ENCODE measurements at regions not wholly inside any gene's neighbourhood (a gene's known extent, or its start where the extent isn't known, plus 50 kb on each side); places are given as distances from the start of the nearest gene placed in this dataset.

DNA sequence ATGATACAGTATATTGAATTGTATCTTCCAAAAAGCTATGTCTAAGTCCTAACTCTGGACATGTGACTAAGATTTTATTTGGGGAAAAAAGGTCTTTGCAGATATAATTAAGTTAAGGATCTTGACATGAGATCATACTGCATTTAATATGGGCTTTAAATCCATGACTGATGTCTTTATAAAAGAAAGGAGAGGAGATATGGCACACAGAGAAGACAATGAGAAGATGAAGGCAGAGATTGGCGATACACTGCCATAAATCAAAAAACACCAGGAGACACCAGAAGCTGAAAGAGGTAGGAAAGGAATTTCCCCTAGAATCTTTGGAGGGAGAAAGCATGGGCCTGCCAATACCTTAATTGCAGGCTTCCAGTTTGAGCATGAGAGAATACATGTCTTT lies 1450.2 kb downstream of the HACE1 start:
- Histone ChIP-seq H3K27me3 (no peaks in the 10 kb centered on the region), H3K4me3 (no peak overlapping the region), H3K27ac (no peak overlapping the region), H3K4me1 (no peaks in the 10 kb centered on the region), H3K36me3 (no peaks in the 10 kb centered on the region), H3K9me3 (no peaks in the 10 kb centered on the region)
- ATAC-seq: no peak
- TF ChIP-seq, protein P1, sequence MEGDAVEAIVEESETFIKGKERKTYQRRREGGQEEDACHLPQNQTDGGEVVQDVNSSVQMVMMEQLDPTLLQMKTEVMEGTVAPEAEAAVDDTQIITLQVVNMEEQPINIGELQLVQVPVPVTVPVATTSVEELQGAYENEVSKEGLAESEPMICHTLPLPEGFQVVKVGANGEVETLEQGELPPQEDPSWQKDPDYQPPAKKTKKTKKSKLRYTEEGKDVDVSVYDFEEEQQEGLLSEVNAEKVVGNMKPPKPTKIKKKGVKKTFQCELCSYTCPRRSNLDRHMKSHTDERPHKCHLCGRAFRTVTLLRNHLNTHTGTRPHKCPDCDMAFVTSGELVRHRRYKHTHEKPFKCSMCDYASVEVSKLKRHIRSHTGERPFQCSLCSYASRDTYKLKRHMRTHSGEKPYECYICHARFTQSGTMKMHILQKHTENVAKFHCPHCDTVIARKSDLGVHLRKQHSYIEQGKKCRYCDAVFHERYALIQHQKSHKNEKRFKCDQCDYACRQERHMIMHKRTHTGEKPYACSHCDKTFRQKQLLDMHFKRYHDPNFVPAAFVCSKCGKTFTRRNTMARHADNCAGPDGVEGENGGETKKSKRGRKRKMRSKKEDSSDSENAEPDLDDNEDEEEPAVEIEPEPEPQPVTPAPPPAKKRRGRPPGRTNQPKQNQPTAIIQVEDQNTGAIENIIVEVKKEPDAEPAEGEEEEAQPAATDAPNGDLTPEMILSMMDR (IDR thresholded peaks at IDR 0.05): no peak
- no peak for DNase-seq
- intact Hi-C loops (cut with DNase I): no loop called here

DNA sequence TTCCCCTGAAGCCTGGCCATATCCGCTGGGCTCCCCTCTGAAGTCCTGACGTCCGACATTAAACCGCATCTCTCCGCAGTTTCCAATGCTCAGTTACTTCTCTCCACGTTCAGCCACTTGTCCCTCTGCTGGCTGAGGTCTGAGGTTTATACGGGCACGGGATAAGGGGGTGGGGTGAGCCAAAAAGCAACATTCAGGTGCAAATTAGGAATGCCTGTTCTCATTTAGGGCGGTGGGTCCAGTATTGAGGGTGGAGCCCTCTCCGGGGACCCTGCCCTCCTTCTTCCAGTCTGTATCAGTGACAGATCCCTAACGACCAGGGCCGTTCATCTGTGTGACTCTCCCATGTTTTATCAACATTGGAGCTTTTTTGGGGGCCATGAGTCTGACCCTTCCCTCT lies 1454.4 kb downstream of the HACE1 start:
- ATAC-seq: no peak

DNA sequence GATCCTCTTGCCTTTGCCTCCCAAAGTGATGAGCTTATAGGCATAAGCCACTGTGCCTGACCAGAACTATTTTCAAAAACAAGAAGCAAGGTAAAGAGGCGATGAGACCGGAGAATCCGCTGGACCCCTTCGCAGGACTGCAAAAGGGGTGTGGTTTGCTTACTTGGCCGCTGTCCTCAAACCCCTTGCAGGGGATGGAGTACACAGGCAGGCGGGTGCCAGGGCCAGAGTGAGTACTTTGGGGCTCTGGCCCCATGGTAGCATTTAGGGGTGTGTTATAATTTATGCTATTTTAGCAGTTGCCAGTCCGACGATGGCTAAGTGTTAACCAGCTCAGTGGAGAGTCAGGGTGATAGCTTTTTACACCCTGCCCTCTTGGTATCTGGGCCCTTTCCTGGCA lies 1454.9 kb downstream of the HACE1 start:
- Histone ChIP-seq H3K36me3 (no peaks in the 10 kb centered on the region), H3K4me1 (no peaks in the 10 kb centered on the region), H3K27me3 (no peaks in the 10 kb centered on the region), H3K4me3 (no peak overlapping the region), H3K27ac (no peak overlapping the region), H3K9me3 (peaks cover 0 to 3% of the 10 kb centered on the region in 2 donors)
- DNase-seq (no peak), ATAC-seq (no peak)
- intact Hi-C loops (cut with DNase I): no loop called here
- TF ChIP-seq, protein P1 (IDR thresholded peaks at IDR 0.05): no peak

More for the DNA sequence above, 1454.4 kb downstream of the HACE1 start:
- TF ChIP-seq, protein P1 (IDR thresholded peaks at IDR 0.05): no peak
- Histone ChIP-seq H3K36me3 (no peaks in the 10 kb centered on the region), H3K4me3 (no peak overlapping the region), H3K27me3 (no peaks in the 10 kb centered on the region), H3K27ac (no peak overlapping the region), H3K9me3 (peaks cover 0 to under 1% of the 10 kb centered on the region in 2 donors), H3K4me1 (no peaks in the 10 kb centered on the region)
- DNase-seq: no peak
- intact Hi-C loops (cut with DNase I): no loop called here

- TF ChIP-seq, protein P1 (IDR thresholded peaks at IDR 0.05): no peak
- intact Hi-C loops (cut with DNase I): no loop called here
- no peaks in the 10 kb centered on the region for H3K4me1 ChIP-seq
- H3K36me3 ChIP-seq: no peaks in the 10 kb centered on the region
- ATAC-seq: no peak
- H3K27me3 ChIP-seq: no peaks in the 10 kb centered on the region
- H3K9me3 ChIP-seq: peaks cover 0 to 10% of the 10 kb centered on the region in 2 donors
- no peak overlapping the region for H3K27ac ChIP-seq
- no peak overlapping the region for H3K4me3 ChIP-seq
- no peak for DNase-seq
These were observed 1463.0 kb downstream of the HACE1 start for GRCh38 chr6:103396768-103397167.

DNA sequence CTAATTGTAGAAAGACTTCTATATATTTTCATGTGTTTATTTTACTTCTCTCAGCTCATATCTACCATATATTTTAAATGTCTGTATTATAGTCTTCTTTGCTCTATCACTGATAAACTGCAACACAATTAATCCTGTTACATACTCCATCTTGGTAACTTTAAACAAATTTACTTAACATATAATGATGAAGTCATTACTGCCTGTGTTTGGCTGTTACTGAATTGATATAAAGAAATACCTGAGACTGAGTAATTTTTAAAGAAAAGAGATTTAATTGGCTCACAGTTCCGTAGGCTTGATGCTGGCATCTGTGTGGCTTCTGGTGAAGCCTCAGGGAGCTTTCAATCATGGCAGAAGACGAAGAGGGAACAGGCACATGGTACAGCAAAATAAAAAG lies 1480.4 kb downstream of the HACE1 start:
- ATAC-seq (no peak), DNase-seq (no peak)
- TF ChIP-seq, protein P1 (IDR thresholded peaks at IDR 0.05): no peak
- peaks cover 0 to 5% of the 10 kb centered on the region in 2 donors for H3K9me3 ChIP-seq
- no peak overlapping the region for H3K4me3 ChIP-seq
- H3K36me3 ChIP-seq: no peaks in the 10 kb centered on the region
- no peaks in the 10 kb centered on the region for H3K27me3 ChIP-seq
- intact Hi-C loops (cut with DNase I): no loop called here
- no peaks in the 10 kb centered on the region for H3K4me1 ChIP-seq
- no peak overlapping the region for H3K27ac ChIP-seq

Data from left lung (tissue), 4 donors.